DND-41 (cell line): ENCODE measurements at regions not wholly inside any gene's neighbourhood (a gene's known extent, or its start where the extent isn't known, plus 50 kb on each side); places are given as distances from the start of the nearest gene placed in this dataset.

Experiments used
- CTCF ChIP-seq: IDR thresholded peaks from 2 replicates; pipeline ENCODE4 v1.5.1; 2012; ENCODE audit warnings: borderline replicate concordance, low read length, moderate library complexity, mild to moderate bottlenecking; ENCODE audit not compliant: poor library complexity, severe bottlenecking; ENCODE audit errors: extremely low read depth
- EZH2 ChIP-seq: IDR thresholded peaks from 3 replicates; pipeline ENCODE4 v1.6.1; 2012; ENCODE audit warnings: borderline replicate concordance, low read depth, mild to moderate bottlenecking, moderate library complexity, low read length, inconsistent platforms; ENCODE audit not compliant: severe bottlenecking

- TF ChIP-seq CTCF (no peak), EZH2 (no peak)
Measured at GRCh38 chr18:73352546-73352945, 484.8 kb upstream of the NETO1 start.
